ENCODE measurements at regions not wholly inside any gene's neighbourhood (a gene's known extent, or its start where the extent isn't known, plus 50 kb on each side); places are given as distances from the start of the nearest gene placed in this dataset.

GRCh38 chr5:114729986-114730385 lies 368.1 kb downstream of the KCNN2 start:
- ATAC-seq (no peak), DNase-seq (ENCODE audit: extremely low read depth in 1 of 4, low spot score in 3 of 4) (no peak), FAIRE-seq (no peak)
- Histone ChIP-seq H2AFZ (ENCODE audit: low read depth, low read length) (no peak overlapping the region), H3K9me1 (ENCODE audit: control insufficient read depth, insufficient read depth, low read length) (no peaks in the 10 kb centered on the region), H3K79me2 (ENCODE audit: control insufficient read depth, insufficient read depth, low read length) (no peaks in the 10 kb centered on the region), H3K4me3 (no peak overlapping the region), H3K9ac (ENCODE audit: insufficient read depth in 1 of 2, low read depth in 2 of 2, low read length in 2 of 2) (no peak overlapping the region), H3K27me3 (ENCODE audit: control insufficient read depth in 2 of 2, insufficient read depth in 2 of 2, low read length in 2 of 2) (no peaks in the 10 kb centered on the region), H3K27ac (ENCODE audit: extremely low read depth, low read depth, low read length) (no peak overlapping the region), H3K36me3 (ENCODE audit: control insufficient read depth, insufficient read depth, low read length) (no peaks in the 10 kb centered on the region), H3K4me1 (replicated peaks in 1 of 2; ENCODE audit: control insufficient read depth in 2 of 2, insufficient read depth in 2 of 2, low read length in 2 of 2) (no peaks in the 10 kb centered on the region), H3K4me2 (ENCODE audit: insufficient read depth, low read length) (no peak overlapping the region), H3K9me3 (replicated peaks; ENCODE audit: control insufficient read depth, insufficient read depth, low read depth, low read length) (no peaks in the 10 kb centered on the region; the same call in 1 of the 2 replicates), H4K20me1 (replicated peaks; ENCODE audit: control insufficient read depth, insufficient read depth, low read length) (no peaks in the 10 kb centered on the region)
- 0% methylated on average over 1 of the region's 1 CpG for WGBS (ENCODE audit: insufficient coverage, low coverage, missing lambda C conversion rate)
- POLR2A ChIA-PET: no interaction called here
- BruUV-seq (replicated peaks): no TSS peak
- CTCF ChIA-PET (ENCODE audit: low intra/inter-chr PET ratio): no interaction called here
- in situ Hi-C loops (cut with MboI) (no loop called here), intact Hi-C loops (cut with micrococcal nuclease) (no loop called here)
- no peak for TF ChIP-seq LARP7 (IDR thresholded peaks at IDR 0.05)

GRCh38 chr5:114727358-114727757 lies 365.5 kb downstream of the KCNN2 start:
- WGBS (ENCODE audit: insufficient coverage, low coverage, missing lambda C conversion rate): 0% methylated on average over 3 of the region's 3 CpGs
- ATAC-seq: no peak
- intact Hi-C loops (cut with micrococcal nuclease): no loop called here
- H3K79me2 ChIP-seq (ENCODE audit: control insufficient read depth, insufficient read depth, low read length): no peaks in the 10 kb centered on the region
- H3K36me3 ChIP-seq (ENCODE audit: control insufficient read depth, insufficient read depth, low read length): no peaks in the 10 kb centered on the region
- DNase-seq (ENCODE audit: extremely low read depth in 1 of 4, low spot score in 3 of 4): no peak
- TF ChIP-seq SREBF2 (CRISPR knock-in tag; IDR thresholded peaks at IDR 0.05) (no peak), SMARCB1 (IDR thresholded peaks at IDR 0.05; ENCODE audit: insufficient read length, low read depth) (no peak)
- FAIRE-seq: no peak
- H3K27me3 ChIP-seq (ENCODE audit: control insufficient read depth in 2 of 2, insufficient read depth in 2 of 2, low read length in 2 of 2): no peaks in the 10 kb centered on the region
- H3K4me2 ChIP-seq (ENCODE audit: insufficient read depth, low read length): no peak overlapping the region
- H2AFZ ChIP-seq (ENCODE audit: low read depth, low read length): no peak overlapping the region
- CTCF ChIA-PET (ENCODE audit: low intra/inter-chr PET ratio): no interaction called here
- no peaks in the 10 kb centered on the region for H4K20me1 ChIP-seq (replicated peaks; ENCODE audit: control insufficient read depth, insufficient read depth, low read length)
- no peaks in the 10 kb centered on the region for H3K9me1 ChIP-seq (ENCODE audit: control insufficient read depth, insufficient read depth, low read length)
- no peak overlapping the region for H3K4me3 ChIP-seq
- BruUV-seq (replicated peaks): no TSS peak
- H3K27ac ChIP-seq (ENCODE audit: extremely low read depth, low read depth, low read length): no peak overlapping the region
- no peaks in the 10 kb centered on the region; the same call in 1 of the 2 replicates for H3K9me3 ChIP-seq (replicated peaks; ENCODE audit: control insufficient read depth, insufficient read depth, low read depth, low read length)
- POLR2A ChIA-PET: no interaction called here
- no peaks in the 10 kb centered on the region for H3K4me1 ChIP-seq (replicated peaks in 1 of 2; ENCODE audit: control insufficient read depth in 2 of 2, insufficient read depth in 2 of 2, low read length in 2 of 2)
- H3K9ac ChIP-seq (ENCODE audit: insufficient read depth in 1 of 2, low read depth in 2 of 2, low read length in 2 of 2): no peak overlapping the region
- in situ Hi-C loops (cut with MboI): no loop called here

Measured in K562 (cell line).